Glutamatergic neuron (in vitro differentiated cells): ENCODE measurements at regions not wholly inside any gene's neighbourhood (a gene's known extent, or its start where the extent isn't known, plus 50 kb on each side); places are given as distances from the start of the nearest gene placed in this dataset.

Experiments
- DNase-seq: peaks from one replicate; pipeline ENCODE4 v3.0.0; 2022
- H3K27ac Mint-ChIP-seq: one replicate; pipeline ENCODE4 v1.8.0; 2020; ENCODE audit warnings: mild to moderate bottlenecking, mixed read lengths, inconsistent platforms; ENCODE audit not compliant: unreplicated experiment
- H3K27me3 Mint-ChIP-seq: one replicate; pipeline ENCODE4 v1.8.0; 2020; ENCODE audit warnings: mild to moderate bottlenecking, moderate library complexity, mixed read lengths, inconsistent platforms; ENCODE audit not compliant: unreplicated experiment
- H3K36me3 Mint-ChIP-seq: one replicate; pipeline ENCODE4 v1.8.0; 2020; ENCODE audit warnings: mild to moderate bottlenecking, mixed read lengths, inconsistent platforms; ENCODE audit not compliant: unreplicated experiment
- H3K4me1 Mint-ChIP-seq: one replicate; pipeline ENCODE4 v1.8.0; 2020; ENCODE audit warnings: mild to moderate bottlenecking, low read depth, mixed read lengths, inconsistent platforms; ENCODE audit not compliant: unreplicated experiment
- H3K4me3 Mint-ChIP-seq: one replicate; pipeline ENCODE4 v1.8.0; 2020; ENCODE audit warnings: mild to moderate bottlenecking, mixed read lengths, inconsistent platforms; ENCODE audit not compliant: unreplicated experiment
- H3K9me3 Mint-ChIP-seq: one replicate; pipeline ENCODE4 v1.8.0; 2020; ENCODE audit warnings: mild to moderate bottlenecking, moderate library complexity, mixed read lengths, inconsistent platforms; ENCODE audit not compliant: unreplicated experiment
- CTCF ChIP-seq: fragments of 200-600 bp; sonication (generic); IDR thresholded peaks from one replicate; pipeline ENCODE4 v1.5.0; 2021; ENCODE audit not compliant: partially characterized antibody, unreplicated experiment

GRCh38 chr17:65459677-65460347 is 101.6 kb downstream of the AXIN2 start:
- DNase-seq, result no peak
- Mint-ChIP-seq H3K27me3 (no peaks in the 10 kb centered on the region), H3K9me3 (peaks cover 7% of the 10 kb centered on the region), H3K36me3 (no peaks in the 10 kb centered on the region), H3K27ac (no peak overlapping the region), H3K4me1 (peaks cover 4% of the 10 kb centered on the region), H3K4me3 (no peak overlapping the region)
- no peak for TF ChIP-seq CTCF

- no peak for TF ChIP-seq CTCF
- Mint-ChIP-seq H3K36me3 (no peaks in the 10 kb centered on the region), H3K4me3 (no peak overlapping the region), H3K27ac (no peak overlapping the region), H3K27me3 (no peaks in the 10 kb centered on the region), H3K4me1 (peaks cover 4% of the 10 kb centered on the region), H3K9me3 (peaks cover 4% of the 10 kb centered on the region)
- no peak for DNase-seq
Measured at GRCh38 chr17:65457635-65458257, 103.7 kb downstream of the AXIN2 start.

GRCh38 chr17:65457183-65457582 is 104.3 kb downstream of the AXIN2 start:
- no peak for DNase-seq
- Mint-ChIP-seq H3K27ac (no peak overlapping the region), H3K4me1 (peaks cover 4% of the 10 kb centered on the region), H3K36me3 (no peaks in the 10 kb centered on the region), H3K9me3 (peaks cover 4% of the 10 kb centered on the region), H3K27me3 (no peaks in the 10 kb centered on the region), H3K4me3 (no peak overlapping the region)
- TF ChIP-seq CTCF, result no peak

- Mint-ChIP-seq H3K4me1 (peaks cover 4% of the 10 kb centered on the region), H3K27ac (no peak overlapping the region)
Measured at GRCh38 chr17:65456368-65457151, 104.9 kb downstream of the AXIN2 start.

More at GRCh38 chr17:65456368-65457151, 104.9 kb downstream of the AXIN2 start:
- Mint-ChIP-seq H3K27me3 (no peaks in the 10 kb centered on the region), H3K36me3 (no peaks in the 10 kb centered on the region), H3K4me3 (no peak overlapping the region), H3K9me3 (peaks cover 5% of the 10 kb centered on the region)
- TF ChIP-seq CTCF, result no peak
- no peak for DNase-seq
